ENCODE measurements at regions not wholly inside any gene's neighbourhood (a gene's known extent, or its start where the extent isn't known, plus 50 kb on each side); places are given as distances from the start of the nearest gene placed in this dataset.
"Not testable (repeated sequence)": the region's sequence is repeated elsewhere in the genome, so short reads cannot be mapped to it uniquely, and the experiment has no call there.

- Histone ChIP-seq H3K9me3 (ENCODE audit: control insufficient read depth, low read length) (no peaks in the 10 kb centered on the region), H3K4me3 (ENCODE audit: low read length) (no peak overlapping the region), H3K4me1 (ENCODE audit: control insufficient read depth, insufficient read depth, low read length) (peaks cover 3% of the 10 kb centered on the region), H3K27me3 (ENCODE audit: control insufficient read depth, insufficient read depth, low read length) (no peaks in the 10 kb centered on the region), H3K36me3 (ENCODE audit: control insufficient read depth, insufficient read depth, low read length) (no peaks in the 10 kb centered on the region), H3K9ac (ENCODE audit: low read length) (no peak overlapping the region)
These were observed 249.4 kb upstream of the CTBP2 start for GRCh38 chr10:125409756-125410155.

- Histone ChIP-seq H3K4me1 (ENCODE audit: control insufficient read depth, insufficient read depth, low read length) (no peaks in the 10 kb centered on the region), H3K9ac (ENCODE audit: low read length) (no peak overlapping the region), H3K4me3 (ENCODE audit: low read length) (no peak overlapping the region), H3K9me3 (ENCODE audit: control insufficient read depth, low read length) (no peaks in the 10 kb centered on the region), H3K27me3 (ENCODE audit: control insufficient read depth, insufficient read depth, low read length) (no peaks in the 10 kb centered on the region), H3K36me3 (ENCODE audit: control insufficient read depth, insufficient read depth, low read length) (no peaks in the 10 kb centered on the region)
These were observed 247.2 kb upstream of the CTBP2 start for GRCh38 chr10:125407557-125407956.

- Histone ChIP-seq H3K9me3 (ENCODE audit: control insufficient read depth, low read length) (no peaks in the 10 kb centered on the region), H3K9ac (ENCODE audit: low read length) (no peak overlapping the region), H3K4me1 (ENCODE audit: control insufficient read depth, insufficient read depth, low read length) (no peaks in the 10 kb centered on the region), H3K36me3 (ENCODE audit: control insufficient read depth, insufficient read depth, low read length) (no peaks in the 10 kb centered on the region), H3K27me3 (ENCODE audit: control insufficient read depth, insufficient read depth, low read length) (no peaks in the 10 kb centered on the region), H3K4me3 (ENCODE audit: low read length) (no peak overlapping the region)
These were observed 246.7 kb upstream of the CTBP2 start for GRCh38 chr10:125407000-125407502.

GRCh38 chr10:125404902-125405301 is 244.5 kb upstream of the CTBP2 start:
- not testable (repeated sequence) for H3K4me1 ChIP-seq (ENCODE audit: control insufficient read depth, insufficient read depth, low read length); H3K9ac ChIP-seq (ENCODE audit: low read length); H3K36me3 ChIP-seq (ENCODE audit: control insufficient read depth, insufficient read depth, low read length); H3K27me3 ChIP-seq (ENCODE audit: control insufficient read depth, insufficient read depth, low read length); H3K9me3 ChIP-seq (ENCODE audit: control insufficient read depth, low read length); H3K4me3 ChIP-seq (ENCODE audit: low read length)

- no peaks in the 10 kb centered on the region for H3K36me3 ChIP-seq (ENCODE audit: control insufficient read depth, insufficient read depth, low read length)
- no peak overlapping the region for H3K4me3 ChIP-seq (ENCODE audit: low read length)
- H3K4me1 ChIP-seq (ENCODE audit: control insufficient read depth, insufficient read depth, low read length) = no peaks in the 10 kb centered on the region
- H3K9me3 ChIP-seq (ENCODE audit: control insufficient read depth, low read length) = no peaks in the 10 kb centered on the region
- H3K9ac ChIP-seq (ENCODE audit: low read length) = no peak overlapping the region
- no peaks in the 10 kb centered on the region for H3K27me3 ChIP-seq (ENCODE audit: control insufficient read depth, insufficient read depth, low read length)
These were observed 241.1 kb upstream of the CTBP2 start for GRCh38 chr10:125401462-125401861.

- no peak overlapping the region for H3K9ac ChIP-seq (ENCODE audit: low read length)
- no peaks in the 10 kb centered on the region for H3K27me3 ChIP-seq (ENCODE audit: control insufficient read depth, insufficient read depth, low read length)
- no peak overlapping the region for H3K4me3 ChIP-seq (ENCODE audit: low read length)
- H3K4me1 ChIP-seq (ENCODE audit: control insufficient read depth, insufficient read depth, low read length) = no peaks in the 10 kb centered on the region
- no peaks in the 10 kb centered on the region for H3K36me3 ChIP-seq (ENCODE audit: control insufficient read depth, insufficient read depth, low read length)
- no peaks in the 10 kb centered on the region for H3K9me3 ChIP-seq (ENCODE audit: control insufficient read depth, low read length)
These were observed 238.9 kb upstream of the CTBP2 start for GRCh38 chr10:125399289-125399688.

- Histone ChIP-seq H3K4me3 (ENCODE audit: low read length) (no peak overlapping the region), H3K36me3 (ENCODE audit: control insufficient read depth, insufficient read depth, low read length) (no peaks in the 10 kb centered on the region), H3K4me1 (ENCODE audit: control insufficient read depth, insufficient read depth, low read length) (no peaks in the 10 kb centered on the region), H3K9ac (ENCODE audit: low read length) (no peak overlapping the region), H3K27me3 (ENCODE audit: control insufficient read depth, insufficient read depth, low read length) (no peaks in the 10 kb centered on the region), H3K9me3 (ENCODE audit: control insufficient read depth, low read length) (no peaks in the 10 kb centered on the region)
These were observed 237.9 kb upstream of the CTBP2 start for GRCh38 chr10:125398270-125398669.

GRCh38 chr10:125397608-125398007 is 237.2 kb upstream of the CTBP2 start:
- Histone ChIP-seq H3K9me3 (ENCODE audit: control insufficient read depth, low read length) (no peaks in the 10 kb centered on the region), H3K9ac (ENCODE audit: low read length) (no peak overlapping the region), H3K4me3 (ENCODE audit: low read length) (no peak overlapping the region), H3K27me3 (ENCODE audit: control insufficient read depth, insufficient read depth, low read length) (no peaks in the 10 kb centered on the region), H3K4me1 (ENCODE audit: control insufficient read depth, insufficient read depth, low read length) (no peaks in the 10 kb centered on the region), H3K36me3 (ENCODE audit: control insufficient read depth, insufficient read depth, low read length) (no peaks in the 10 kb centered on the region)

GRCh38 chr10:125396676-125397075 is 236.3 kb upstream of the CTBP2 start:
- H3K36me3 ChIP-seq (ENCODE audit: control insufficient read depth, insufficient read depth, low read length) = no peaks in the 10 kb centered on the region
- H3K9me3 ChIP-seq (ENCODE audit: control insufficient read depth, low read length) = no peaks in the 10 kb centered on the region
- no peaks in the 10 kb centered on the region for H3K4me1 ChIP-seq (ENCODE audit: control insufficient read depth, insufficient read depth, low read length)
- no peak overlapping the region for H3K9ac ChIP-seq (ENCODE audit: low read length)
- no peak overlapping the region for H3K4me3 ChIP-seq (ENCODE audit: low read length)
- no peaks in the 10 kb centered on the region for H3K27me3 ChIP-seq (ENCODE audit: control insufficient read depth, insufficient read depth, low read length)

- Histone ChIP-seq H3K36me3 (ENCODE audit: control insufficient read depth, insufficient read depth, low read length) (no peaks in the 10 kb centered on the region), H3K9me3 (ENCODE audit: control insufficient read depth, low read length) (no peaks in the 10 kb centered on the region), H3K27me3 (ENCODE audit: control insufficient read depth, insufficient read depth, low read length) (no peaks in the 10 kb centered on the region), H3K9ac (ENCODE audit: low read length) (no peak overlapping the region), H3K4me3 (ENCODE audit: low read length) (no peak overlapping the region), H3K4me1 (ENCODE audit: control insufficient read depth, insufficient read depth, low read length) (no peaks in the 10 kb centered on the region)
These were observed 232.2 kb upstream of the CTBP2 start for GRCh38 chr10:125392609-125393008.

- H3K9me3 ChIP-seq (ENCODE audit: control insufficient read depth, low read length) = no peaks in the 10 kb centered on the region
- H3K27me3 ChIP-seq (ENCODE audit: control insufficient read depth, insufficient read depth, low read length) = no peaks in the 10 kb centered on the region
- no peak overlapping the region for H3K4me3 ChIP-seq (ENCODE audit: low read length)
- H3K4me1 ChIP-seq (ENCODE audit: control insufficient read depth, insufficient read depth, low read length) = no peaks in the 10 kb centered on the region
- no peaks in the 10 kb centered on the region for H3K36me3 ChIP-seq (ENCODE audit: control insufficient read depth, insufficient read depth, low read length)
- no peak overlapping the region for H3K9ac ChIP-seq (ENCODE audit: low read length)
These were observed 231.8 kb upstream of the CTBP2 start for GRCh38 chr10:125392154-125392553.

GRCh38 chr10:125389648-125390047 is 229.3 kb upstream of the CTBP2 start:
- Histone ChIP-seq H3K4me1 (ENCODE audit: control insufficient read depth, insufficient read depth, low read length) (no peaks in the 10 kb centered on the region), H3K36me3 (ENCODE audit: control insufficient read depth, insufficient read depth, low read length) (no peaks in the 10 kb centered on the region), H3K27me3 (ENCODE audit: control insufficient read depth, insufficient read depth, low read length) (no peaks in the 10 kb centered on the region), H3K9me3 (ENCODE audit: control insufficient read depth, low read length) (no peaks in the 10 kb centered on the region), H3K9ac (ENCODE audit: low read length) (no peak overlapping the region), H3K4me3 (ENCODE audit: low read length) (no peak overlapping the region)

- no peaks in the 10 kb centered on the region for H3K4me1 ChIP-seq (ENCODE audit: control insufficient read depth, insufficient read depth, low read length)
These were observed 219.2 kb upstream of the CTBP2 start for GRCh38 chr10:125379592-125379991.

More at GRCh38 chr10:125379592-125379991, 219.2 kb upstream of the CTBP2 start:
- no peaks in the 10 kb centered on the region for H3K9me3 ChIP-seq (ENCODE audit: control insufficient read depth, low read length)
- no peak overlapping the region for H3K9ac ChIP-seq (ENCODE audit: low read length)
- peaks cover 2% of the 10 kb centered on the region for H3K27me3 ChIP-seq (ENCODE audit: control insufficient read depth, insufficient read depth, low read length)
- no peak overlapping the region for H3K4me3 ChIP-seq (ENCODE audit: low read length)
- H3K36me3 ChIP-seq (ENCODE audit: control insufficient read depth, insufficient read depth, low read length) = no peaks in the 10 kb centered on the region

Measured in mucosa of stomach (tissue), 1 donor.